Astrocyte of the spinal cord (primary cell): ENCODE measurements at regions not wholly inside any gene's neighbourhood (a gene's known extent, or its start where the extent isn't known, plus 50 kb on each side); places are given as distances from the start of the nearest gene placed in this dataset.

Source experiments
- DNase-seq: peaks from one replicate; pipeline ENCODE4 v3.0.0; 2011; ENCODE audit warnings: low read depth, low spot score
- H3K4me3 ChIP-seq: 2 replicates; pipeline ENCODE4 v1.5.1; 2011; ENCODE audit warnings: low read depth, mild to moderate bottlenecking, low read length, moderate library complexity
- in situ Hi-C: cut with HindIII; loops from 2 replicates; pipeline ENCODE4 v1.10.0; 2017; ENCODE audit warnings: low sequenced_read_pairs
- TF ChIP-seq, protein P1 (sequence below): IDR thresholded peaks from 2 replicates; pipeline ENCODE4 v1.5.1; 2012; ENCODE audit warnings: low read depth, mild to moderate bottlenecking, low read length, inconsistent platforms

DNA sequence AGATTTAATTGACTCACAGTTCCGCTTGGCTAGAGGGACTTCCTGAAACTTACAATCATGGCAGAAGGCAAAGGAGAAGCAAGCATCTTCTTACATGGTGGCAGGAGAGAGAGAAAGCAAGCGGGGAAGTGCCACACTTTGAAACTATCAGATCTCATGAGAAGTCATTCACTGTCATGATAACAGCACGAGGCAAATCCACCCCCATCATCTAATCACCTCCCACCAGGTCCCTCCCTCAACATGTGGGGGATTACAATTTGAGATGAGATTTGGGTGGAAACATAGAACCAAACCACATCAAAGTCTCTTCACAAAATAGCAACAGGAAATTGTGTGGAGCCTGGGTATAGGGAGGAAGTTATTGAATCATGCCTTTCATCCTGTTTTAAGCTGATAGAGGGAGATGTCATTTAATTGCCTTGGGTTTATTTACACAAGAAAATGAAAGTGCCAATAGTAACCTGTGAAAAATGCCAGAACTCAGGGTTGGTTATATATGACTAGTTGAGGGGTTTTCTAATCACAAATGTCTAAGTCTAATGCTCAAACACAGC lies 624.8 kb upstream of the LMCD1 start:
- peak; percentile 12 for DNase-seq
- TF ChIP-seq, protein P1, sequence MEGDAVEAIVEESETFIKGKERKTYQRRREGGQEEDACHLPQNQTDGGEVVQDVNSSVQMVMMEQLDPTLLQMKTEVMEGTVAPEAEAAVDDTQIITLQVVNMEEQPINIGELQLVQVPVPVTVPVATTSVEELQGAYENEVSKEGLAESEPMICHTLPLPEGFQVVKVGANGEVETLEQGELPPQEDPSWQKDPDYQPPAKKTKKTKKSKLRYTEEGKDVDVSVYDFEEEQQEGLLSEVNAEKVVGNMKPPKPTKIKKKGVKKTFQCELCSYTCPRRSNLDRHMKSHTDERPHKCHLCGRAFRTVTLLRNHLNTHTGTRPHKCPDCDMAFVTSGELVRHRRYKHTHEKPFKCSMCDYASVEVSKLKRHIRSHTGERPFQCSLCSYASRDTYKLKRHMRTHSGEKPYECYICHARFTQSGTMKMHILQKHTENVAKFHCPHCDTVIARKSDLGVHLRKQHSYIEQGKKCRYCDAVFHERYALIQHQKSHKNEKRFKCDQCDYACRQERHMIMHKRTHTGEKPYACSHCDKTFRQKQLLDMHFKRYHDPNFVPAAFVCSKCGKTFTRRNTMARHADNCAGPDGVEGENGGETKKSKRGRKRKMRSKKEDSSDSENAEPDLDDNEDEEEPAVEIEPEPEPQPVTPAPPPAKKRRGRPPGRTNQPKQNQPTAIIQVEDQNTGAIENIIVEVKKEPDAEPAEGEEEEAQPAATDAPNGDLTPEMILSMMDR, result no peak
- no peak overlapping the region for H3K4me3 ChIP-seq
- in situ Hi-C loops, result no loop called here

DNA sequence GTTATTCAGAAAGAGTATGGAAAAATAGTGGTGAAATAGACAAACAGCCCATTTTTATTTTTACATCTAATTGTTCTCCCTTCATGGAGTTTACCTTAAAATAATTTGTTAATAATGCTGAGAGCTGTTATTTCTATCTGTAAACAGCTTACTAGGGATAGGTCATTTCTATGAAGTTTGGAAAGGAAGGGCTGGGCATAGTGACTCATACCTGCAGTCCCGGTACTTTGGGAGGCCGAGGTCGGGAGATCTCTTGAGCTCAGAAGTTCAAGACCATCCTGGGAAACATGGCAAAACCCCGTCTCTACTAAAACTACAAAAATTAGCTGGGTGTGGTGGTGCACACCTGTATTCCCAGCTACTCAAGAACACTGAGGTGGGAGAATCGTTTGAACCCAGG lies 624.3 kb upstream of the LMCD1 start:
- H3K4me3 ChIP-seq, result no peak overlapping the region
- TF ChIP-seq, protein P1, result no peak
- DNase-seq, result no peak
- in situ Hi-C loops, result no loop called here

DNA sequence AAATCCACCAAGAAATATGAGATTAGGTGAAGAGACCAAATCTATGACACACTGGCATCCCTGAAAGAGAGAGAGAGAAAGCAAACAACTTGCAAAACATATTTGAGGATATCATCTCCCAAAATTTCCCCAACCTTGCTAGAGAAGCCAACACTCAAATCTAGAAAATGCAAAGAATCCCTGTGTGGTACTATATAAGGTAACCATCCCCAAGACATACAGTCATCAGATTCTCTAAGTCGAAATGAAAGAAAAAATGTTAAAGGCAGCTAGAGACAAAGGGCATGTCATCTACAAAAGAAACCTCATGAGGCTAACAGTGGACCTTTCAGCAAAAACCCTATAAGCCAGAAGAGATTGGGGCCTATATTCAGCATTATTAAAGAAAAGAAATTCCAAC lies 622.1 kb upstream of the LMCD1 start:
- in situ Hi-C loops, result no loop called here
- no peak for DNase-seq
- TF ChIP-seq, protein P1, result no peak
- no peak overlapping the region for H3K4me3 ChIP-seq

DNA sequence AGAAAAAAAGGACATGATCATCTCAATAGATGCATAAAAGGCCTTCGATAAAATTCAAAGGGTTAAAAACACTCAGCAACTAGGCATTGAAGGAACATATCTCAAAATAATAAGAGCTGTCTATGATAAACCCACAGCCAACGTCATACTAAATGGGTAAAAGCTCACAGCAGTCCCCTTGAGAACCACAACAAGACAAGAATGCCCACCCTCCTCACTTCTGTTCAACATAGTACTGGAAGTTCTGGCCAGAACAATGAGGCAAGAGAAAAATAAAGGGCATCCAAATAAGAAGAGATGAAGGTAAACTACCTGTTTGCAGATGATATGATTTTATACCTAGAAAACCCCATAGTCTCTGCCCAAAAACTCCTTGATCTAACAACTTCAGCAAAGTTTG lies 619.7 kb upstream of the LMCD1 start:
- H3K4me3 ChIP-seq, result no peak overlapping the region
- no peak for DNase-seq
- in situ Hi-C loops, result no loop called here
- TF ChIP-seq, protein P1, result no peak

DNA sequence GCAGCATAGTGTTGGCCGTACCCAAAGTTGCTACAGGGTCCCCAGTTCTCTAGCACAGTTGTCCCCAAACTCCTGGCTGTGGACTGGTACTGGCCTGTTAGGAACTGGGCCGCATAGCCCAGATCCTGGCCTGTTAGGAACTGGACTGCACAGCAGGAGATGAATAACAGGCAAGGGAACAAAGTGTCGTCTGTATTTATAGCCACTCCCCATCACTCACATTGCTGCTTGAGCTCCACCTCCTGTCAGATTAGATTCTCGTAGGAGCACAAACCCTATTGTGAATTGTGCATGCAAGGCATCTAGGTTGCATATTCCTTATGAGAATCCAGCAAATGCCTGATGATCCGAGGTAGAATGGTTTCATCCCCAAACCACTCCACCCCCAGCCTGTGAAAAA lies 604.0 kb upstream of the LMCD1 start:
- H3K4me3 ChIP-seq, result no peak overlapping the region
- TF ChIP-seq, protein P1, result no peak
- in situ Hi-C loops, result no loop called here
- no peak for DNase-seq

DNA sequence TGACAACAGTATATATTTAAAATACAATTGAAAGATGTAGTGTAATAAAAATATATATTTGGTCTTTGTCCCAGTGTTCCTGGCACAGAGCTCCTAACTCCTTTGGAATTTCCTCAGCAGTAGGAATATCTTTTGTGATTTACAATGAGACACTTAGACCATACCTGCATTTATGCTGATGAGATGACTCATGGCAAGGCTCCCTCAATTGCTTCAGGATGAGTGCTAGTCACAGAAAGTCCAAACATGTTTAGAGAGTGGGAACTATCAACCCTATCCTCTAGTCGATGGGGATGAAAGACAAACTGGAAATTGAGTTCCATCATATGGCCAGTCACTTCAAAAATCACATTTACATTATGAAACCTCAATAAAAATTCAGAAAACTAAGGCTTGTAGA lies 588.3 kb upstream of the LMCD1 start:
- in situ Hi-C loops, result no loop called here
- no peak for DNase-seq
- TF ChIP-seq, protein P1, result no peak
- no peak overlapping the region for H3K4me3 ChIP-seq

DNA sequence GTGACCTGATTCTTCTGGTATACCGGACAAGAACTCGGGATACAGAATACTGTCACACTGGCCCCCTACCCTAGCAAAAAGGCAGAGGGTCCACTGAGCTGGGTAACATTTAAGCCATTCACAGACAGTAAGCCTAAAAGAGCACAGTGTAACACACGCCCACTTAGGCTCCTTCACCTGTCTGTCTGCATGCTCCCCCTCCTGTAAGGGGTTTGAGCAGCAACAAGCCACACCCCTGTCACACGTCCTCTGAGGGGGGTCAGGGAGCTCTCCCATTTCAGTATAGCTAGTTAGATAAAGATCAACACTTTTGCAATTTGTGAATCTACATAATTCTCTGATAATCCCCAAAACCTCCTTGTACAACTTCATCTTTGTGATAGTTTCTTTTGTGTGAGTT lies 586.3 kb upstream of the LMCD1 start:
- no peak for DNase-seq
- in situ Hi-C loops, result no loop called here
- no peak overlapping the region for H3K4me3 ChIP-seq
- TF ChIP-seq, protein P1, result no peak
